Thyroid gland (tissue), 4 donors: ENCODE measurements at regions not wholly inside any gene's neighbourhood (a gene's known extent, or its start where the extent isn't known, plus 50 kb on each side); places are given as distances from the start of the nearest gene placed in this dataset.

Experiments
- DNase-seq, 2 donors: peaks; one replicate each; pipeline ENCODE4 v3.0.0-alpha.2; 2019
- H3K27ac ChIP-seq, 3 donors: fragments of 200-600 bp; sonication (generic); 1 replicate in 2 of 3; 2 replicates in 1 of 3; pipeline ENCODE4 v1.5.1; 2016 to 2019; ENCODE audit warnings: mild to moderate bottlenecking in 1 of 3, moderate library complexity in 1 of 3
- H3K27me3 ChIP-seq: fragments of 200-600 bp; sonication (generic); one replicate; pipeline ENCODE4 v1.5.1; 2019
- H3K36me3 ChIP-seq, 2 donors: fragments of 200-600 bp; sonication (generic); one replicate each; pipeline ENCODE4 v1.5.1; 2016 to 2019
- H3K4me1 ChIP-seq, 2 donors: fragments of 200-600 bp; sonication (generic); one replicate each; pipeline ENCODE4 v1.5.1; 2017 to 2019
- H3K4me3 ChIP-seq, 3 donors: fragments of 200-600 bp; sonication (generic); replicated peaks in 1 of 3; 1 replicate in 2 of 3; 2 replicates in 1 of 3; pipeline ENCODE4 v1.5.1; 2016; ENCODE audit warnings: mild to moderate bottlenecking in 1 of 3
- H3K9me3 ChIP-seq: fragments of 200-600 bp; sonication (generic); one replicate; pipeline ENCODE4 v1.5.1; 2017
- CTCF ChIP-seq, 6 experiments: fragments of 200-600 bp in 3 of 6; fragments of 450-650 bp in 3 of 6; sonication (generic) in 3 of 6; IDR thresholded peaks; one replicate each; pipeline ENCODE4 v1.5.1; 2016 to 2019; ENCODE audit warnings: antibody characterized with exemption in 6 of 6, mild to moderate bottlenecking in 2 of 6, inconsistent platforms in 1 of 6, moderate library complexity in 1 of 6
- POLR2A ChIP-seq, 2 donors: fragments of 450-650 bp; IDR thresholded peaks; one replicate each; pipeline ENCODE4 v1.6.1; 2017; ENCODE audit warnings: antibody characterized with exemption in 2 of 2, mild to moderate bottlenecking in 2 of 2, moderate library complexity in 1 of 2
- WGBS, 2 donors: methylation state at CpG; one replicate each; pipeline ENCODE4 v1.1.5; 2017; 5-methylcytosine and 5-hydroxymethylcytosine counted together
- intact Hi-C: fragments of 100-400 bp; cut with DNase I; formaldehyde crosslinking; loops from one replicate; pipeline ENCODE4 v1.15.1; 2023

- 54 to 63% methylated on average over 3 of the region's 3 CpGs for WGBS, 2 donors
- no peak overlapping the region for H3K4me3 ChIP-seq
- no peaks in the 10 kb centered on the region for H3K36me3 ChIP-seq
- H3K27ac ChIP-seq = no peak overlapping the region
- no peak for DNase-seq
- intact Hi-C loops = no loop called here
- no peaks in the 10 kb centered on the region for H3K27me3 ChIP-seq
- TF ChIP-seq POLR2A (IDR thresholded peaks at IDR 0.05) (no peak), CTCF (IDR thresholded peaks at IDR 0.05) (no peak)
- H3K9me3 ChIP-seq = no peaks in the 10 kb centered on the region
- H3K4me1 ChIP-seq = no peaks in the 10 kb centered on the region
Observed at GRCh38 chr2:189231719-189232323, 52.3 kb upstream of the COL5A2 start.

GRCh38 chr2:189232759-189233406 is 53.3 kb upstream of the COL5A2 start:
- H3K4me1 ChIP-seq = no peaks in the 10 kb centered on the region
- no peaks in the 10 kb centered on the region for H3K36me3 ChIP-seq
- no peaks in the 10 kb centered on the region for H3K27me3 ChIP-seq
- no peak for TF ChIP-seq CTCF (IDR thresholded peaks at IDR 0.05)
- no peak for DNase-seq
- H3K9me3 ChIP-seq = no peaks in the 10 kb centered on the region
- H3K27ac ChIP-seq = no peak overlapping the region
- intact Hi-C loops = no loop called here
- no peak overlapping the region for H3K4me3 ChIP-seq

GRCh38 chr2:189233527-189233926 is 54.0 kb upstream of the COL5A2 start:
- intact Hi-C loops = no loop called here
- no peaks in the 10 kb centered on the region for H3K4me1 ChIP-seq
- H3K27ac ChIP-seq = no peak overlapping the region
- WGBS, 2 donors = 88 to 98% methylated on average over 2 of the region's 2 CpGs
- no peaks in the 10 kb centered on the region for H3K27me3 ChIP-seq
- H3K9me3 ChIP-seq = no peaks in the 10 kb centered on the region
- no peak for DNase-seq
- H3K4me3 ChIP-seq = no peak overlapping the region
- no peaks in the 10 kb centered on the region for H3K36me3 ChIP-seq
- TF ChIP-seq POLR2A (IDR thresholded peaks at IDR 0.05) = no peak
- TF ChIP-seq CTCF (IDR thresholded peaks at IDR 0.05) = no peak

- Histone ChIP-seq H3K9me3 (no peaks in the 10 kb centered on the region), H3K4me3 (no peak overlapping the region), H3K36me3 (no peaks in the 10 kb centered on the region), H3K4me1 (no peaks in the 10 kb centered on the region), H3K27me3 (no peaks in the 10 kb centered on the region), H3K27ac (no peak overlapping the region)
- intact Hi-C loops = no loop called here
- DNase-seq = no peak
- TF ChIP-seq POLR2A (IDR thresholded peaks at IDR 0.05) = no peak
- TF ChIP-seq CTCF (IDR thresholded peaks at IDR 0.05) = no peak
Observed at GRCh38 chr2:189234991-189235390, 55.4 kb upstream of the COL5A2 start.

- Histone ChIP-seq H3K4me3 (no peak overlapping the region), H3K36me3 (no peaks in the 10 kb centered on the region), H3K27ac (no peak overlapping the region), H3K27me3 (no peaks in the 10 kb centered on the region), H3K4me1 (no peaks in the 10 kb centered on the region), H3K9me3 (no peaks in the 10 kb centered on the region)
- no peak for DNase-seq
- intact Hi-C loops = no loop called here
- 91 to 94% methylated on average over 2 of the region's 2 CpGs for WGBS, 2 donors
- TF ChIP-seq CTCF (IDR thresholded peaks at IDR 0.05) (no peak), POLR2A (IDR thresholded peaks at IDR 0.05) (no peak)
Observed at GRCh38 chr2:189236066-189236465, 56.5 kb upstream of the COL5A2 start.
